ENCODE measurements at regions not wholly inside any gene's neighbourhood (a gene's known extent, or its start where the extent isn't known, plus 50 kb on each side); places are given as distances from the start of the nearest gene placed in this dataset.

GRCh38 chr12:28626504-28626903 lies 436.2 kb downstream of the CCDC91 start:
- no peak for TF ChIP-seq CTCF (IDR thresholded peaks at IDR 0.05)
- no peak for TF ChIP-seq POLR2A (IDR thresholded peaks at IDR 0.05)
